ENCODE measurements at regions not wholly inside any gene's neighbourhood (a gene's known extent, or its start where the extent isn't known, plus 50 kb on each side); places are given as distances from the start of the nearest gene placed in this dataset.

- intact Hi-C loops (cut with DNase I; ENCODE audit: low total_unique reads), result loop anchor here (10.0 kb wide), 1 partner anchor 232 kb away; no protein-coding TSS in a partner anchor
Observed at GRCh38 chr21:38753114-38753513, 52.6 kb upstream of the ETS2 start.

GRCh38 chr21:38753557-38753971, 52.2 kb upstream of the ETS2 start:
- peak overlapping the region in 3 of 4 donors; percentile 20 to 38 (median 36) for H3K27ac ChIP-seq

More at GRCh38 chr21:38753114-38753513, 52.6 kb upstream of the ETS2 start:
- Histone ChIP-seq H3K36me3 (no peaks in the 10 kb centered on the region), H3K4me1 (peaks cover 0 to 34% (median 12%) of the 10 kb centered on the region in 4 donors), H3K9me3 (no peaks in the 10 kb centered on the region), H3K4me3 (no peak overlapping the region), H3K27ac (peak overlapping the region in 3 of 4 donors; percentile 20 to 38 (median 36)), H3K27me3 (no peaks in the 10 kb centered on the region)
- WGBS, 2 donors (ENCODE audit: low coverage in 1 of 2), result 71 to 76% methylated on average over 2 to 3 of the region's 3 CpGs
- in situ Hi-C loops (cut with MboI; ENCODE audit: low pct_ligation_motif_present in 1 of 4, low pct_unique_long_range_greater_than_20kb in 1 of 4, low sequenced_read_pairs in 3 of 4), result no loop called here
- TF ChIP-seq CTCF (IDR thresholded peaks at IDR 0.05), result no peak
- DNase-seq, result no peak

More at GRCh38 chr21:38753557-38753971, 52.2 kb upstream of the ETS2 start:
- Histone ChIP-seq H3K36me3 (no peaks in the 10 kb centered on the region), H3K27me3 (no peaks in the 10 kb centered on the region), H3K9me3 (no peaks in the 10 kb centered on the region), H3K4me1 (peaks cover 0 to 31% (median 12%) of the 10 kb centered on the region in 4 donors), H3K4me3 (no peak overlapping the region)
- intact Hi-C loops (cut with DNase I; ENCODE audit: low total_unique reads) (loop anchor here (10.0 kb wide), 1 partner anchor 231 kb away; no protein-coding TSS in a partner anchor), in situ Hi-C loops (cut with MboI; ENCODE audit: low pct_ligation_motif_present in 1 of 4, low pct_unique_long_range_greater_than_20kb in 1 of 4, low sequenced_read_pairs in 3 of 4) (no loop called here)
- WGBS, 2 donors (ENCODE audit: low coverage in 1 of 2), result 36 to 55% methylated on average over 4 of the region's 4 CpGs
- no peak for DNase-seq
- TF ChIP-seq EP300 (IDR thresholded peaks at IDR 0.05; ENCODE audit: low read depth) (peak; percentile 95), POLR2AphosphoS5 (IDR thresholded peaks at IDR 0.05) (peak; percentile 42 to 64 (median 42)), POLR2A (IDR thresholded peaks at IDR 0.05) (no peak), CTCF (IDR thresholded peaks at IDR 0.05) (no peak)
